OCI-LY1 (cell line): ENCODE measurements at regions not wholly inside any gene's neighbourhood (a gene's known extent, or its start where the extent isn't known, plus 50 kb on each side); places are given as distances from the start of the nearest gene placed in this dataset.
"Not testable (repeated sequence)": the region's sequence is repeated elsewhere in the genome, so short reads cannot be mapped to it uniquely, and the experiment has no call there.

Experiments used
- H2AFZ ChIP-seq: fragments of 200-600 bp; sonication (generic), shearing (Covaris generic); 2 replicates; pipeline ENCODE4 v1.6.0; 2014; ENCODE audit warnings: antibody characterized with exemption, mild to moderate bottlenecking, low read length
- H3F3A ChIP-seq: fragments of 200-600 bp; sonication (generic), shearing (Covaris generic); 2 replicates; pipeline ENCODE4 v1.6.0; 2014; ENCODE audit warnings: mild to moderate bottlenecking, antibody characterized with exemption, low read length, moderate library complexity; ENCODE audit not compliant: insufficient read depth
- H3K27ac ChIP-seq: fragments of 200-600 bp; sonication (generic); 2 replicates; pipeline ENCODE4 v1.5.1; 2014; ENCODE audit warnings: low read length, mixed run types, mild to moderate bottlenecking, low read depth; ENCODE audit not compliant: poor library complexity, severe bottlenecking
- H3K27me3 ChIP-seq: fragments of 200-600 bp; sonication (generic); 2 replicates; pipeline ENCODE4 v1.6.0; 2014; ENCODE audit warnings: antibody characterized with exemption, mild to moderate bottlenecking, low read length, moderate library complexity; ENCODE audit not compliant: insufficient read depth
- H3K36me3 ChIP-seq: fragments of 200-600 bp; sonication (generic); 2 replicates; pipeline ENCODE4 v1.6.1; 2014; ENCODE audit warnings: mild to moderate bottlenecking, antibody characterized with exemption, low read length, moderate library complexity, mixed read lengths; ENCODE audit not compliant: insufficient read depth
- H3K4me1 ChIP-seq: fragments of 200-600 bp; sonication (generic); 2 replicates; pipeline ENCODE4 v1.5.1; 2014; ENCODE audit warnings: mild to moderate bottlenecking, low read length, moderate library complexity; ENCODE audit not compliant: insufficient read depth, severe bottlenecking
- H3K4me2 ChIP-seq: fragments of 200-600 bp; sonication (generic), shearing (Covaris generic); 2 replicates; pipeline ENCODE4 v1.6.1; 2014; ENCODE audit warnings: low read length
- H3K4me3 ChIP-seq: fragments of 200-600 bp; sonication (generic); 2 replicates; pipeline ENCODE4 v1.5.1; 2014; ENCODE audit warnings: low read length, low read depth, mild to moderate bottlenecking, mixed read lengths; ENCODE audit not compliant: poor library complexity, severe bottlenecking
- H3K79me2 ChIP-seq: fragments of 200-600 bp; shearing (Covaris generic); 2 replicates; pipeline ENCODE4 v1.6.1; 2016; ENCODE audit warnings: mixed run types, low read length, mixed read lengths; ENCODE audit not compliant: insufficient read depth
- H3K9ac ChIP-seq: fragments of 200-600 bp; sonication (generic), shearing (Covaris generic); 2 replicates; pipeline ENCODE4 v1.6.1; 2014; ENCODE audit warnings: mild to moderate bottlenecking, low read length, mixed read lengths
- H3K9me2 ChIP-seq: fragments of 200-600 bp; sonication (generic), shearing (Covaris generic); 2 replicates; pipeline ENCODE4 v1.6.1; 2014; ENCODE audit warnings: low read depth, mild to moderate bottlenecking, low read length, mixed read lengths
- H3K9me3 ChIP-seq: fragments of 200-600 bp; shearing (Covaris generic); 2 replicates; pipeline ENCODE4 v1.6.1; 2014; ENCODE audit warnings: low read length, mixed read lengths
- H4K20me1 ChIP-seq: fragments of 200-600 bp; sonication (generic), shearing (Covaris generic); 2 replicates; pipeline ENCODE4 v1.6.0; 2016; ENCODE audit warnings: mild to moderate bottlenecking, low read length; ENCODE audit not compliant: insufficient read depth
- EZH2 ChIP-seq: fragments of 200-600 bp; sonication (generic), shearing (Covaris generic); IDR thresholded peaks from 2 replicates; pipeline ENCODE4 v1.8.0; 2017; ENCODE audit warnings: borderline replicate concordance, mixed run types, mild to moderate bottlenecking, antibody characterized with exemption, low read length, moderate library complexity, mixed read lengths
- TF ChIP-seq, protein P1 (sequence below): fragments of 200-600 bp; sonication (generic), shearing (Covaris generic); IDR thresholded peaks from 2 replicates; pipeline ENCODE4 v1.5.1; 2017; ENCODE audit warnings: mild to moderate bottlenecking, antibody characterized with exemption, low read length, moderate library complexity, mixed read lengths

DNA sequence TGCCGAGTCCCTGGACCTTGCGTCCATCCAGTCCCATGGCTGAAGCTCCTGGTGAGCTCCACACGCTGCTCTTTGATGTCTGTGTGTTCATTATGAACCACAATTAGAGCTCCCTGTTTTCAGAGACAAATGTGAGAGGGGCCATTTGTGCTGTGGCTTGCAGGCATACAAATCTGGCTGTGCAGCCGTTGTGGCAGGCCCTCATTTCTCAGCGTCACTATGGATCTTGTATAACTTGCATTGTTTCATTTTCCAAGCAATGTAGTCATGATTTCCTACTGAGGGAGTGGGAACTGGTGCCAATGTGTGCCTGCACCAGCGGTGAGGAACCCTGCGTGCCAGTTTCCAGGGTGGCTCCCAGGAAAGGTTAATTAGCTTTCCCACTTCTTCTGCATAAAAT, 542.6 kb downstream of the TMEM114 start:
- H4K20me1 ChIP-seq: no peaks in the 10 kb centered on the region
- H3K79me2 ChIP-seq: no peaks in the 10 kb centered on the region
- no peak overlapping the region for H3K9ac ChIP-seq
- no peaks in the 10 kb centered on the region for H3K36me3 ChIP-seq
- no peaks in the 10 kb centered on the region for H3K9me3 ChIP-seq
- no peaks in the 10 kb centered on the region for H3K4me1 ChIP-seq
- no peak overlapping the region for H3K4me3 ChIP-seq
- no peaks in the 10 kb centered on the region for H3K27me3 ChIP-seq
- TF ChIP-seq, protein P1, sequence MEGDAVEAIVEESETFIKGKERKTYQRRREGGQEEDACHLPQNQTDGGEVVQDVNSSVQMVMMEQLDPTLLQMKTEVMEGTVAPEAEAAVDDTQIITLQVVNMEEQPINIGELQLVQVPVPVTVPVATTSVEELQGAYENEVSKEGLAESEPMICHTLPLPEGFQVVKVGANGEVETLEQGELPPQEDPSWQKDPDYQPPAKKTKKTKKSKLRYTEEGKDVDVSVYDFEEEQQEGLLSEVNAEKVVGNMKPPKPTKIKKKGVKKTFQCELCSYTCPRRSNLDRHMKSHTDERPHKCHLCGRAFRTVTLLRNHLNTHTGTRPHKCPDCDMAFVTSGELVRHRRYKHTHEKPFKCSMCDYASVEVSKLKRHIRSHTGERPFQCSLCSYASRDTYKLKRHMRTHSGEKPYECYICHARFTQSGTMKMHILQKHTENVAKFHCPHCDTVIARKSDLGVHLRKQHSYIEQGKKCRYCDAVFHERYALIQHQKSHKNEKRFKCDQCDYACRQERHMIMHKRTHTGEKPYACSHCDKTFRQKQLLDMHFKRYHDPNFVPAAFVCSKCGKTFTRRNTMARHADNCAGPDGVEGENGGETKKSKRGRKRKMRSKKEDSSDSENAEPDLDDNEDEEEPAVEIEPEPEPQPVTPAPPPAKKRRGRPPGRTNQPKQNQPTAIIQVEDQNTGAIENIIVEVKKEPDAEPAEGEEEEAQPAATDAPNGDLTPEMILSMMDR: no peak
- no peak for TF ChIP-seq EZH2
- H2AFZ ChIP-seq: no peak overlapping the region
- no peaks in the 10 kb centered on the region for H3F3A ChIP-seq
- no peak overlapping the region for H3K4me2 ChIP-seq
- no peak overlapping the region for H3K27ac ChIP-seq
- no peaks in the 10 kb centered on the region for H3K9me2 ChIP-seq

DNA sequence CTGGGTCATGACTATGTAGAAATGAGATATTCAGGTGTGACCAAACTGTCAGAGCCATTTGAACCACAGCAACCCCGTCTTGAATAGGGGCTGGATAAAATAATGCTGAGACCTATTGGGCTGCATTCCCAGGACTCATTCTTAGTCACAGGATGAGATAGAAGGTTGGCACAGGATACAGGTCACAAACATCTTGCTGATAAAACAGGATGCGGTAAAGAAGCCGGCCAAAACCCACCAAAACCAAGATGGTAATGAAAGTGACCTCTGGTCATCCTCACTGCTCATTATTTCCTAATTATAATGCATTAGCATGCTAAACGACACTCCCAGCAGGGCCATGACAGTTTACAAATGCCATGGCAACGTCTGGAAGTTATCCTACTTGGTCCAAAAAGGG, 545.5 kb downstream of the TMEM114 start:
- Histone ChIP-seq H3K27ac (no peak overlapping the region), H3K4me3 (no peak overlapping the region), H2AFZ (no peak overlapping the region), H3K9me2 (no peaks in the 10 kb centered on the region), H3K4me2 (no peak overlapping the region), H3K79me2 (no peaks in the 10 kb centered on the region), H3K36me3 (no peaks in the 10 kb centered on the region), H3K9ac (no peak overlapping the region), H4K20me1 (no peaks in the 10 kb centered on the region), H3K27me3 (no peaks in the 10 kb centered on the region), H3K9me3 (no peaks in the 10 kb centered on the region), H3F3A (no peaks in the 10 kb centered on the region), H3K4me1 (no peaks in the 10 kb centered on the region)
- TF ChIP-seq, protein P1: no peak
- TF ChIP-seq EZH2: no peak

DNA sequence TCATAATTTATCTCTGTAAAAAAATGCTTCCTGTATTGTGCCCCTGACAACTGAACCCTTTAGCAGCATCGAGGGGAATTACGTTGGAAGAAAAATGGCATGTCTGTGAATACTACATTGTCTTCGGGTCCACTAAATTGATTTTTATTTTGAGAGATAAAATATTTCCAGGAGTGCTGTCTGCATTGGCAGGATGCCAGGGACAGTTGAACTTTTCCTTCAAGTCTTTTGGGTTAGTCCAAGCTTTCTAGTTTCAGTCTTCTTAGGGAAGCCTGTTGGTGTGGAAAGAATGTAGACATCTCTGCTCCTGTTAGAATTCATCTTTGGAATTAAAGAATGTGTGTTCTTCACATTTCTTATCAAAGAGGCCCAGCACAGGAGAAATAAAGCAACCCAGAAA, 557.9 kb downstream of the TMEM114 start:
- Histone ChIP-seq H3K9me2 (no peaks in the 10 kb centered on the region), H4K20me1 (no peaks in the 10 kb centered on the region), H3K9me3 (no peaks in the 10 kb centered on the region), H2AFZ (no peak overlapping the region), H3K27ac (no peak overlapping the region), H3F3A (no peaks in the 10 kb centered on the region), H3K27me3 (no peaks in the 10 kb centered on the region), H3K36me3 (no peaks in the 10 kb centered on the region), H3K4me3 (no peak overlapping the region), H3K9ac (no peak overlapping the region), H3K4me2 (no peak overlapping the region), H3K79me2 (no peaks in the 10 kb centered on the region), H3K4me1 (no peaks in the 10 kb centered on the region)
- TF ChIP-seq EZH2: no peak
- TF ChIP-seq, protein P1: no peak

DNA sequence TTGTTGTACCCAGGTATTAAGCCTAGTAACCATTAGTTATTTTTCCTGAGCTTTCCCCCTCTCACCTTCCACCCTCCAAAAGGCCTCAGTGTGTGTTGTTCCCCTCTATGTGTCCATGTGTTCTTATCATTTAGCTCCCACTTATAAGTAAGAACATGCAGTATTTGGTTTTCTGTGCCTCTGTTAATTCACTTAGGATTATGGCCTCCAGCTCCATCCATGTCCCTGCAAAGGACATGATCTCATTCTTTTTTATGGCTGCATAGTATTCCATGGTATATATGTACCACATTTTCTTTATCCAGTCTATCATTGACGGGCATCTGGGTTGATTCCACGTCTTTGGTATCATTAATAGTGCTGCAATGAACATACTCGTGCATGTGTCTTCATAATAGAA, 560.3 kb downstream of the TMEM114 start:
- H3K36me3 ChIP-seq, H3K27me3 ChIP-seq, H3K4me3 ChIP-seq, H4K20me1 ChIP-seq, H3F3A ChIP-seq, H2AFZ ChIP-seq, H3K9me2 ChIP-seq, H3K4me2 ChIP-seq, H3K9ac ChIP-seq, H3K79me2 ChIP-seq, H3K4me1 ChIP-seq, H3K27ac ChIP-seq, H3K9me3 ChIP-seq: not testable (repeated sequence)
